ENCODE measurements at regions not wholly inside any gene's neighbourhood (a gene's known extent, or its start where the extent isn't known, plus 50 kb on each side); places are given as distances from the start of the nearest gene placed in this dataset.

DNA sequence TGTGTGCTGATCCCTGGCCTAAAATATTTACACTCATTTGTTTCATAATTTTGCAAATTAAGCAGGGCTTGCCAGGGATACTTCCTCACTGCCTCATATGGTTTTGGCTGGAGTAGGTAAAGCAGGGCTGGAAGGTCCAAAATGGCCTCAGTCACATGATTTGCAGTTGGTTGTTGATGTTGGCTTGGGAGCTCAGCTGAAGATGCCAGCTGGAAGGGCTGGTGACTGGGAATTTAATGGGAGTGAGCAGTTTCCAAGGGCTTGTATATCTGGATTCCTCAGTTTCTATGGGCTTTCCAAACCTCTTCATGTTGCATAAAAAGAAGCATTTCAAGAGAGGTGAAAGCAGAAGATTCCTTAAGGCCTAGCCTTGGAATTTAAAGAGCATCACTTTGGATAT lies 729.3 kb downstream of the CDH18 start:
- no peak for DNase-seq (ENCODE audit: extremely low spot score, unreplicated experiment)
- no peak overlapping the region for H3K4me3 Mint-ChIP-seq
- H3K27ac Mint-ChIP-seq: no peak overlapping the region

DNA sequence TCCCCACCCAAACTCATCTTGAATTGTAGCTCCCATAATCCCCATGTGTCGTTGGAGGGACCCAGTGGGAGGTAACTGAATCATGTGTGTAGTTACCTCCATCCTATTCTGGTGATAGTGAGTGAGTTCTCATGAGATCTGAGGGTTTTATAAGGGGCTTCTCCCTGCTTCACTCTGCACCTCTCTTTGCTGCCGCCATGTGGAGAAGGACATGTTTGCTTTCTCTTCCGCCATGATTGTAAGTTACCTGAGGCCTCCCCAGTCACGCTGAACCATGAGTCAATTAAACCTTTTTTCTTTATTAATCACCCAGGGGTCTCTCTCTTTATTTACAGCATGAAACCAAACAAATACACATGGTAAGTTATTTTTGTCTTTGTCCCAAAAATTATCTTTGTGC lies 726.1 kb downstream of the CDH18 start:
- TF ChIP-seq, protein P1, sequence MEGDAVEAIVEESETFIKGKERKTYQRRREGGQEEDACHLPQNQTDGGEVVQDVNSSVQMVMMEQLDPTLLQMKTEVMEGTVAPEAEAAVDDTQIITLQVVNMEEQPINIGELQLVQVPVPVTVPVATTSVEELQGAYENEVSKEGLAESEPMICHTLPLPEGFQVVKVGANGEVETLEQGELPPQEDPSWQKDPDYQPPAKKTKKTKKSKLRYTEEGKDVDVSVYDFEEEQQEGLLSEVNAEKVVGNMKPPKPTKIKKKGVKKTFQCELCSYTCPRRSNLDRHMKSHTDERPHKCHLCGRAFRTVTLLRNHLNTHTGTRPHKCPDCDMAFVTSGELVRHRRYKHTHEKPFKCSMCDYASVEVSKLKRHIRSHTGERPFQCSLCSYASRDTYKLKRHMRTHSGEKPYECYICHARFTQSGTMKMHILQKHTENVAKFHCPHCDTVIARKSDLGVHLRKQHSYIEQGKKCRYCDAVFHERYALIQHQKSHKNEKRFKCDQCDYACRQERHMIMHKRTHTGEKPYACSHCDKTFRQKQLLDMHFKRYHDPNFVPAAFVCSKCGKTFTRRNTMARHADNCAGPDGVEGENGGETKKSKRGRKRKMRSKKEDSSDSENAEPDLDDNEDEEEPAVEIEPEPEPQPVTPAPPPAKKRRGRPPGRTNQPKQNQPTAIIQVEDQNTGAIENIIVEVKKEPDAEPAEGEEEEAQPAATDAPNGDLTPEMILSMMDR (conservative IDR thresholded peaks at IDR 0.05): peak; percentile 16
- Mint-ChIP-seq H3K27ac (no peak overlapping the region), H3K27me3 (no peaks in the 10 kb centered on the region), H3K9me3 (peaks cover 6% of the 10 kb centered on the region), H3K4me1 (ENCODE audit: unreplicated experiment) (no peaks in the 10 kb centered on the region), H3K4me3 (no peak overlapping the region), H3K36me3 (no peaks in the 10 kb centered on the region)
- DNase-seq (ENCODE audit: extremely low spot score, unreplicated experiment): no peak

More for the DNA sequence above, 729.3 kb downstream of the CDH18 start:
- Mint-ChIP-seq H3K4me1 (ENCODE audit: unreplicated experiment) (no peaks in the 10 kb centered on the region), H3K27me3 (no peaks in the 10 kb centered on the region), H3K9me3 (peaks cover 6% of the 10 kb centered on the region), H3K36me3 (no peaks in the 10 kb centered on the region)
- TF ChIP-seq, protein P1 (conservative IDR thresholded peaks at IDR 0.05): no peak

DNA sequence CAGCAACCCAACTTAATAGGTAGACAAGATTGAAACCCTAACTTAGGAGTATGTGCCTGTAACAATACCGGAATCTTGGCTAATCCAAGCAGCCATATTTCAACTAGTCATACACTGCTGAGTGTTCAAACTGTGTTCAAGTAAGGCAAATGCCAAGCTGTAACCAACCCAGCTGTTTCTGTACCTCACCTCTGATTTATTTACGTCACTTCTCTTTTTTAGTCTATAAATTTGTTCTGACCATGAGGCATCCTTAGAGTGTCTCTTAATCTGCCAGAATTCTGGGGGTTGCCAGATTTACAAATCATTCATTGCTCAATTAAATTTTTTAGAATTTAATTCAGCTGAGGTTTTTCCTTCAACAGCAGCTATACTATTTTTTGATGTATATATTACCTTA lies 723.2 kb downstream of the CDH18 start:
- TF ChIP-seq, protein P1 (conservative IDR thresholded peaks at IDR 0.05): no peak
- Mint-ChIP-seq H3K4me1 (ENCODE audit: unreplicated experiment) (no peaks in the 10 kb centered on the region), H3K4me3 (no peak overlapping the region), H3K36me3 (no peaks in the 10 kb centered on the region), H3K9me3 (peaks cover 9% of the 10 kb centered on the region), H3K27ac (no peak overlapping the region), H3K27me3 (no peaks in the 10 kb centered on the region)
- no peak for DNase-seq (ENCODE audit: extremely low spot score, unreplicated experiment)

DNA sequence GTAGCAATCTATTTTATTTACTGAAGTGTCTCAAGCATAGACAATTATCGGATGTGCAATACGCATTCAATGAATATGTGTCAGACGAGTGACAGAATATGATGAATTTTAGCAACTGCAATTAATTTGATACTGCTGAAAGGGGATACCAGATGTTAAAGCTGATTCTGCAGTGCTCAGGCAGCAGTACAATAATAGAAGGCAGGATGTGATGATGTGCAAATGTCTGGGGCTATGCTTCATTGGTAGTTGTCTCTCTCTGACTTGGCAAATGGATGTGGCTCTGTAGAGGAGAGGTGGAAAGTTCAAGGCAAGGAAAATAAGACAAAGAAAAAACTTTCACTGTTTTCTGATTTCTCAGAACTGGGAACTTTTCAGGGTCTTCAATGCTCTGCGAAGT lies 721.2 kb downstream of the CDH18 start:
- TF ChIP-seq, protein P1 (conservative IDR thresholded peaks at IDR 0.05): no peak
- H3K9me3 Mint-ChIP-seq: peaks cover 3% of the 10 kb centered on the region
- H3K36me3 Mint-ChIP-seq: no peaks in the 10 kb centered on the region
- no peak overlapping the region for H3K27ac Mint-ChIP-seq
- H3K4me1 Mint-ChIP-seq (ENCODE audit: unreplicated experiment): no peaks in the 10 kb centered on the region
- H3K4me3 Mint-ChIP-seq: no peak overlapping the region
- no peak for DNase-seq (ENCODE audit: extremely low spot score, unreplicated experiment)
- no peaks in the 10 kb centered on the region for H3K27me3 Mint-ChIP-seq

DNA sequence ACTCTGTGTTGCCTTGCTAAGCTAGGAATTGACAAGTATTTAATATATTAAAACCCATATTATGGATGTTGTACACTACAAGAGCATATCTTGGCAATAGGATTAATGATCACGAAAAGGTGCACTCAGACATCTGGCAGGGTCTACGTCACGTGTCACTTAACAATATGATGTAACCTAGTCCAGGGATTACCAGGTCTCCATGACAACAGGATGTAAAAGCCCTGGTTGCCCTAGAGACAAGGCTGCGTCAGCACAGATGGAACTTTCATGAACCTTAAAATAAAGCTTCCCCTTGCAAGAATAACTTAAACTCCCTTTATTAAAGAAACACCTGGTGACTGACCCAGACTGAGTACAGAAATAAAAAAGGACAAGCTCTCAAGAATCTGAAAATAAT lies 717.8 kb downstream of the CDH18 start:
- peaks cover 3% of the 10 kb centered on the region for H3K9me3 Mint-ChIP-seq
- TF ChIP-seq, protein P1 (conservative IDR thresholded peaks at IDR 0.05): no peak
- no peak for DNase-seq (ENCODE audit: extremely low spot score, unreplicated experiment)
- no peak overlapping the region for H3K27ac Mint-ChIP-seq
- no peaks in the 10 kb centered on the region for H3K4me1 Mint-ChIP-seq (ENCODE audit: unreplicated experiment)
- H3K4me3 Mint-ChIP-seq: no peak overlapping the region
- H3K27me3 Mint-ChIP-seq: no peaks in the 10 kb centered on the region
- H3K36me3 Mint-ChIP-seq: no peaks in the 10 kb centered on the region

DNA sequence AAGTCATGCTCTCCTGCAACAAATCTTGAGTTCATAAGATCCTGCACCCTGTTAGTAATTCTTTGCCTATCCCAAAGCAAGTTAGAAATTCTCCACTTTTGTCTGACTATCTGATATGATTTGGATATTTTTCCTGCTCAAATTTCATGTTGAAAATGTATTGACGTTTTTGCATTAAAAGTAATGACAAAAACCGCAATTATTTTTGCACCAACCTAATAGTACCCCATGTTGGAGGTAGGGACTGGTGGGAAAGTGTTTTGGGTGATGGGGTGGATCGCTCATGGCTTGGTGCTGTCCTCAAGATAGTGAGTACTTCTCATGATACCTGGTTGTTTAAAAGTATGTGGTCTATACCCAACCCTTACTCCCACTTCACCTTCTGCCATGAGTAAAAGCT lies 713.4 kb downstream of the CDH18 start:
- H3K27me3 Mint-ChIP-seq: no peaks in the 10 kb centered on the region
- H3K9me3 Mint-ChIP-seq: peaks cover 3% of the 10 kb centered on the region
- no peak overlapping the region for H3K4me3 Mint-ChIP-seq
- H3K4me1 Mint-ChIP-seq (ENCODE audit: unreplicated experiment): no peaks in the 10 kb centered on the region
- no peaks in the 10 kb centered on the region for H3K36me3 Mint-ChIP-seq
- H3K27ac Mint-ChIP-seq: no peak overlapping the region
- TF ChIP-seq, protein P1 (conservative IDR thresholded peaks at IDR 0.05): no peak
- DNase-seq (ENCODE audit: extremely low spot score, unreplicated experiment): no peak
